Ovary (tissue), 3 donors: ENCODE measurements at regions not wholly inside any gene's neighbourhood (a gene's known extent, or its start where the extent isn't known, plus 50 kb on each side); places are given as distances from the start of the nearest gene placed in this dataset.

Experiments
- EP300 ChIP-seq: sonication (generic); formaldehyde crosslinking; IDR thresholded peaks from one replicate; pipeline ENCODE4 v1.6.1; 2017; ENCODE audit warnings: antibody characterized with exemption
- POLR2A ChIP-seq: fragments of 450-650 bp; IDR thresholded peaks from one replicate; pipeline ENCODE4 v1.6.1; 2017; ENCODE audit warnings: antibody characterized with exemption, mild to moderate bottlenecking, moderate library complexity
- TF ChIP-seq, protein P1 (sequence below), 3 donors: fragments of 450-650 bp in 2 of 3; fragments of 200-600 bp in 1 of 3; IDR thresholded peaks; one replicate each; pipeline versions ENCODE4 v1.5.1 to v1.8.0; 2016 to 2022; ENCODE audit warnings: antibody characterized with exemption in 3 of 3, mild to moderate bottlenecking in 1 of 3
- donor health status: DM: no; HTN: no; CAD: no.

DNA sequence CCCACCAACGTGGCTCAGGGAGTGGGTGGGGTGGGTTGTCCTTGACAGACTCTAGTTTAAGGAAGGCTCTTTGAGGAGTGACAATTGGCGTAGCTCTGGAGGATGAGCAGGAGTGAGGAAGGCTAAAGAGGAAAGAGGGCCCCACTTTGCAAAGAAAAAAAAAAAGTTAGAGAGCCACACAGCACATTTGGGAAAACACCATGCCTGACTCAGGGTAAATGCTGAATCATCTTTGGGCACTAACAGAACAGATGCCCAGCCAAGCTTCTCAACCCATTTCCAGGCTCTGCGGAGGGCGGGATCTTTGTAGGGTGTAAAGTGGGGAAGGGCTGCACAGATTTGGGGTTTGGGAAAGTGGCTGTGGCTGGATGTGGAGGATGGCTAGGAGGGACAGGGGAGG is 179.1 kb upstream of the RGMA start:
- TF ChIP-seq, protein P1, sequence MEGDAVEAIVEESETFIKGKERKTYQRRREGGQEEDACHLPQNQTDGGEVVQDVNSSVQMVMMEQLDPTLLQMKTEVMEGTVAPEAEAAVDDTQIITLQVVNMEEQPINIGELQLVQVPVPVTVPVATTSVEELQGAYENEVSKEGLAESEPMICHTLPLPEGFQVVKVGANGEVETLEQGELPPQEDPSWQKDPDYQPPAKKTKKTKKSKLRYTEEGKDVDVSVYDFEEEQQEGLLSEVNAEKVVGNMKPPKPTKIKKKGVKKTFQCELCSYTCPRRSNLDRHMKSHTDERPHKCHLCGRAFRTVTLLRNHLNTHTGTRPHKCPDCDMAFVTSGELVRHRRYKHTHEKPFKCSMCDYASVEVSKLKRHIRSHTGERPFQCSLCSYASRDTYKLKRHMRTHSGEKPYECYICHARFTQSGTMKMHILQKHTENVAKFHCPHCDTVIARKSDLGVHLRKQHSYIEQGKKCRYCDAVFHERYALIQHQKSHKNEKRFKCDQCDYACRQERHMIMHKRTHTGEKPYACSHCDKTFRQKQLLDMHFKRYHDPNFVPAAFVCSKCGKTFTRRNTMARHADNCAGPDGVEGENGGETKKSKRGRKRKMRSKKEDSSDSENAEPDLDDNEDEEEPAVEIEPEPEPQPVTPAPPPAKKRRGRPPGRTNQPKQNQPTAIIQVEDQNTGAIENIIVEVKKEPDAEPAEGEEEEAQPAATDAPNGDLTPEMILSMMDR (IDR thresholded peaks at IDR 0.05) = no peak
- TF ChIP-seq POLR2A (no peak), EP300 (no peak)
